Tibial nerve (tissue), 4 donors: ENCODE measurements at regions not wholly inside any gene's neighbourhood (a gene's known extent, or its start where the extent isn't known, plus 50 kb on each side); places are given as distances from the start of the nearest gene placed in this dataset.

ENCODE experiments used
- DNase-seq, 2 donors: peaks; one replicate each; pipeline ENCODE4 v3.0.0-alpha.2; 2019; ENCODE audit warnings: low spot score in 2 of 2
- H3K27ac ChIP-seq, 4 donors: fragments of 200-600 bp; sonication (generic) in 3 of 4; one replicate each; pipeline ENCODE4 v1.5.1; 2017 to 2019; ENCODE audit warnings: mild to moderate bottlenecking in 1 of 4
- H3K27me3 ChIP-seq, 2 donors: fragments of 200-600 bp; sonication (generic) in 1 of 2; one replicate each; pipeline versions ENCODE4 v1.5.1 to v1.6.0; 2017 to 2019
- H3K36me3 ChIP-seq, 3 donors: fragments of 200-600 bp; sonication (generic); one replicate each; pipeline ENCODE4 v1.5.1; 2018 to 2019
- H3K4me1 ChIP-seq, 4 donors: fragments of 200-600 bp; sonication (generic) in 3 of 4; one replicate each; pipeline ENCODE4 v1.5.1; 2017 to 2019
- H3K4me3 ChIP-seq, 4 donors: fragments of 200-600 bp; sonication (generic) in 3 of 4; one replicate each; pipeline ENCODE4 v1.5.1; 2017 to 2019; ENCODE audit warnings: mild to moderate bottlenecking in 1 of 4, moderate library complexity in 1 of 4
- H3K9me3 ChIP-seq, 4 donors: fragments of 200-600 bp; sonication (generic) in 3 of 4; one replicate each; pipeline ENCODE4 v1.5.1; 2017 to 2019
- EP300 ChIP-seq, 2 donors: sonication (generic); formaldehyde crosslinking; IDR thresholded peaks; one replicate each; pipeline ENCODE4 v1.6.1; 2017; ENCODE audit warnings: antibody characterized with exemption in 2 of 2, mild to moderate bottlenecking in 1 of 2
- POLR2A ChIP-seq, 2 donors: fragments of 450-650 bp; IDR thresholded peaks; one replicate each; pipeline ENCODE4 v1.6.1; 2017; ENCODE audit warnings: antibody characterized with exemption in 2 of 2, mild to moderate bottlenecking in 2 of 2, moderate library complexity in 2 of 2
- WGBS, 2 donors: methylation state at CpG; one replicate each; pipeline ENCODE4 v1.1.5; 2018; 5-methylcytosine and 5-hydroxymethylcytosine counted together
- TF ChIP-seq, protein P1 (sequence below), 5 experiments: fragments of 200-600 bp in 3 of 5; fragments of 450-650 bp in 2 of 5; sonication (generic) in 3 of 5; IDR thresholded peaks; one replicate each; pipeline ENCODE4 v1.5.1; 2016 to 2019; ENCODE audit warnings: antibody characterized with exemption in 5 of 5, mild to moderate bottlenecking in 3 of 5, moderate library complexity in 2 of 5

GRCh38 chr6:44722736-44723135 lies 335.2 kb downstream of the CDC5L start:
- Histone ChIP-seq H3K4me1 (no peaks in the 10 kb centered on the region), H3K36me3 (no peaks in the 10 kb centered on the region), H3K4me3 (no peak overlapping the region), H3K27ac (no peak overlapping the region), H3K9me3 (no peaks in the 10 kb centered on the region), H3K27me3 (no peaks in the 10 kb centered on the region)
- DNase-seq, result no peak
- WGBS, 2 donors, result 81 to 89% methylated on average over 1 of the region's 1 CpG
- TF ChIP-seq POLR2A (IDR thresholded peaks at IDR 0.05) (no peak), EP300 (IDR thresholded peaks at IDR 0.05) (no peak)
- TF ChIP-seq, protein P1, sequence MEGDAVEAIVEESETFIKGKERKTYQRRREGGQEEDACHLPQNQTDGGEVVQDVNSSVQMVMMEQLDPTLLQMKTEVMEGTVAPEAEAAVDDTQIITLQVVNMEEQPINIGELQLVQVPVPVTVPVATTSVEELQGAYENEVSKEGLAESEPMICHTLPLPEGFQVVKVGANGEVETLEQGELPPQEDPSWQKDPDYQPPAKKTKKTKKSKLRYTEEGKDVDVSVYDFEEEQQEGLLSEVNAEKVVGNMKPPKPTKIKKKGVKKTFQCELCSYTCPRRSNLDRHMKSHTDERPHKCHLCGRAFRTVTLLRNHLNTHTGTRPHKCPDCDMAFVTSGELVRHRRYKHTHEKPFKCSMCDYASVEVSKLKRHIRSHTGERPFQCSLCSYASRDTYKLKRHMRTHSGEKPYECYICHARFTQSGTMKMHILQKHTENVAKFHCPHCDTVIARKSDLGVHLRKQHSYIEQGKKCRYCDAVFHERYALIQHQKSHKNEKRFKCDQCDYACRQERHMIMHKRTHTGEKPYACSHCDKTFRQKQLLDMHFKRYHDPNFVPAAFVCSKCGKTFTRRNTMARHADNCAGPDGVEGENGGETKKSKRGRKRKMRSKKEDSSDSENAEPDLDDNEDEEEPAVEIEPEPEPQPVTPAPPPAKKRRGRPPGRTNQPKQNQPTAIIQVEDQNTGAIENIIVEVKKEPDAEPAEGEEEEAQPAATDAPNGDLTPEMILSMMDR (IDR thresholded peaks at IDR 0.05), result no peak

DNA sequence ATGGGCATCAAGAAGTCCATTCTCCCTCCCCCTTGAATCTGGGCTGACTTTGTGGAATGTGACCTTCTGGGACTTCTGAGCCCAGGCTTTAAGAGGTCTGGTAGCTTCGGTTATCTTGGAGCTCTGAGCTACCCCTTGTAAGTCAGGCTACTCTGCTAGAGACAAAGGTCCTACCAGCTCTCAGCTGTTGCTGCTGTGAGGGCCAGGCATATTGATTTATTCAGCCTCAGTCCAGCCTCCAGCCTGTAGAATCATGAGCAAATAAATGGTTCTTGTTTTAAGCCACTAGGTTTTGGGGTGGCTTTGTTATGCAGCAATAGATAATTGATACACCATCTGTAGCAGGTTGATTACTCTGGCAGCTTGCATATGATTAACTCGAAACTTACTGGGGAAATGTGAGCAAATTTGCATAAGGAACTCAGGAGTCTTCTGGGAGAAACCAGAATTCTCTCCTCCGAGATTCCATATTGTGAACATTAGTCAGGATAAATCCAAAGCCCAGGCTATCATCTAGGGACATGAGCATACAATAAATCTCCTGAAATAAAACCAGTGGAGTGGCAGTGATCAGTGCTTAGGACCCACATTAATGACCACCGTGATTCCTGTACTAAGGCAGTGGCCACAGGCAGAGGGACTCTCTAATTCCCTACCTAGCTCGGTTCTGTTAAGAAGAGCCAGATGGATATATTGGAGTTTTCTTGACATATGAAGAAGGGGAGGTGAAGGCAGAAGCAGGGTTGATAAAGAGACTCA lies 336.1 kb downstream of the CDC5L start:
- TF ChIP-seq, protein P1 (IDR thresholded peaks at IDR 0.05), result no peak
- TF ChIP-seq POLR2A (IDR thresholded peaks at IDR 0.05) (no peak), EP300 (IDR thresholded peaks at IDR 0.05) (no peak)
- H3K9me3 ChIP-seq, result no peaks in the 10 kb centered on the region
- DNase-seq, result no peak
- no peaks in the 10 kb centered on the region for H3K36me3 ChIP-seq
- 75% methylated on average over 5 of the region's 5 CpGs for WGBS, 2 donors
- H3K27ac ChIP-seq, result no peak overlapping the region
- H3K4me3 ChIP-seq, result no peak overlapping the region
- no peaks in the 10 kb centered on the region for H3K27me3 ChIP-seq
- H3K4me1 ChIP-seq, result no peaks in the 10 kb centered on the region

DNA sequence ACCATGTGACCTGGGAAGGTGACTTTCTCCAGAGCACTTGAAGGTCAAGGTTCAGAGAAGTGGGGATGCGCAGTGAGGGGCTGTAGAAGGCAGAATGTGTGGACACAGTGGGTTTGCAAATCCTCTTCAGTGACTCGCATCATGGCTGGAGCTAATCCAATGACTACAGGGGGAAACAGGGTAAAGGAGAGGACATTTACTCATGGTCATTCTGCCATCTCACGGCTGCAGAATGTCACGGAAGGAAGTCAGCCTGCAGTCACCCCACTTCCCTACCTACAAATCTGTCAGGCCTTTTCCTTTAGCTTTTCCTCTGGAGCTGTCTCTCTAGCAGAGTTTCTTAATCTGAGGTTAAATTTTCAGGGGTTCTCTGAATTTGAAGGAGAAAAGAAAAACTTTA lies 337.6 kb downstream of the CDC5L start:
- WGBS, 2 donors, result 67 to 79% methylated on average over 4 of the region's 4 CpGs
- Histone ChIP-seq H3K4me1 (no peaks in the 10 kb centered on the region), H3K4me3 (no peak overlapping the region), H3K9me3 (no peaks in the 10 kb centered on the region), H3K27ac (no peak overlapping the region), H3K36me3 (no peaks in the 10 kb centered on the region), H3K27me3 (no peaks in the 10 kb centered on the region)
- no peak for DNase-seq
- TF ChIP-seq, protein P1 (IDR thresholded peaks at IDR 0.05), result no peak
- no peak for TF ChIP-seq POLR2A (IDR thresholded peaks at IDR 0.05)
- no peak for TF ChIP-seq EP300 (IDR thresholded peaks at IDR 0.05)

- H3K27ac ChIP-seq, result no peak overlapping the region
- no peaks in the 10 kb centered on the region for H3K27me3 ChIP-seq
- H3K4me1 ChIP-seq, result peaks cover 0 to 5% (median 0%) of the 10 kb centered on the region in 4 donors
- H3K36me3 ChIP-seq, result no peaks in the 10 kb centered on the region
- TF ChIP-seq POLR2A (IDR thresholded peaks at IDR 0.05) (no peak), EP300 (IDR thresholded peaks at IDR 0.05) (no peak)
- TF ChIP-seq, protein P1 (IDR thresholded peaks at IDR 0.05), result no peak
- no peak overlapping the region for H3K4me3 ChIP-seq
- no peaks in the 10 kb centered on the region for H3K9me3 ChIP-seq
- DNase-seq, result no peak
- 92 to 97% methylated on average over 34 to 44 of the region's 44 CpGs for WGBS, 2 donors
Measured at GRCh38 chr6:44727651-44728630, 340.4 kb downstream of the CDC5L start.
